HG03469 (cell line): ENCODE measurements at regions not wholly inside any gene's neighbourhood (a gene's known extent, or its start where the extent isn't known, plus 50 kb on each side); places are given as distances from the start of the nearest gene placed in this dataset.

ENCODE experiments used
- ATAC-seq: cut with Tn5 transposase; IDR thresholded peaks from one replicate; pipeline ENCODE4 v1.9.1; 2021; ENCODE audit warnings: mild to moderate bottlenecking, moderate library complexity, moderate number of reproducible peaks; ENCODE audit not compliant: unreplicated experiment

- ATAC-seq: peak; percentile 15
Observed at GRCh38 chr1:212557739-212558692, 50.5 kb upstream of the ATF3 start.

- ATAC-seq: peak; percentile 93
Observed at GRCh38 chr1:212558693-212559480, 49.7 kb upstream of the ATF3 start.
